ENCODE measurements at regions not wholly inside any gene's neighbourhood (a gene's known extent, or its start where the extent isn't known, plus 50 kb on each side); places are given as distances from the start of the nearest gene placed in this dataset.

- no peak for DNase-seq
Observed at GRCh38 chr2:239905884-239906654, 119.1 kb downstream of the NDUFA10 start.

DNA sequence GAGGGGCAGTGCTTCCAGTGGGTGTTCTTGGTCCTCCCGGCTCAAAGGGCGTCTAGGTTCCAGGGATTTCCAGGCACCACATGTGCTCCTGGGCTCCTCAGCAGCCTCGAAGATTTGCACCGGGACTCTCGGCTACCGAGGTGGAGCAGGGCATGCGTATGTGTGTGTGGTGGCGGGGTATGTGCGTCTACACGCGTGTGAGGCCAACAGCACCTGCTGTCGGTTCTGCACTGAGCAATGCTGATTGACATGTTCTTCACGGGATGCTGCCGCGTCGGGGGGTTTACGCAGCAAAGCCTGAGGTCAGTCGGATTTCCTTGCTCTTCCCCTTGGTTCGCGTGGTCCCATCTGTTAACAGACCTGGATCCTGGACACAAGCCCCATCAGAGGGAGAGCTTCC is 119.8 kb downstream of the NDUFA10 start:
- no peak for DNase-seq

GRCh38 chr2:239904496-239904895 is 120.6 kb downstream of the NDUFA10 start:
- no peak for DNase-seq

DNA sequence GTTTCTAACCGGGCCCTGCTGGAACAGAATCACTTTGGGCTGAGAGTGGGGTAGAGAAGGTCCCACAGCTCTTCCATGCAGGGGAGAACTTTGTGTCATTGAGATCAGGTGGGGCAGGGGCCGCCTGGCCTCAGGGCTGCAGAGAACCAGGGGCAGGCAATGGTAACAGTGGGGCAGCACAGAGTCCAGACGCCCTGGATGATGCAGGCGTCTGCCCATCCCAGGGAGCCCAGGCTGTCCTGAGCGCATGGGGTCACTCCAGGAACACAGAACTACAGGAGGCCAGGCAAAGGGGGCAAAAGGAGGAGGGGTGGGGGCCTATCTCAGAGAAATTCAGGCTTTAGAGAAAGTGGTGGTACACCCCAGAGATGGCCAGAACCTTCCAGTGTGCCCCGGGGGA is 121.3 kb downstream of the NDUFA10 start:
- no peak for DNase-seq

GRCh38 chr2:239903210-239903609 is 121.9 kb downstream of the NDUFA10 start:
- no peak for DNase-seq

DNA sequence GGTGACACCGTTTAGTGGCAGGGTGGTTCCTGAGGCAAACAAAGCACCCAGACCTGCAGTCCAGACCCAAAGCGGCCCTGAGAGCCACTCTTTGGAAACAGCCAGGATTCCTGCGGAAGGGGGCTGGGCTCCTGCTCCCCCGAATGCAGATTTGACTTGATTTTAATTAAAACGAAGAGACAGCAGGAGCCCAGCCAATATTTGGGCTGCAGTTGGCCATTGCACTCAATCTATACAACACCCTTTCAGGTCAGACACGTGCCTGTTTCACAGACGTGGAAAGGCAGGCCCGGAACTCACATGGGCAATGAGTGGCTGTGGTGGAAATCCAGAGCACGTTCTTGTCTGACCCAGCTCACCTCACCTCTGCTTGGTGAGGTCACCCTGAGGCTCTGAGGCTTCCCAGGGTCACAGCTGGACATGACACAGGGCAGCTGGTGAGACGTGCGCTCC is 122.4 kb downstream of the NDUFA10 start:
- no peak for DNase-seq

GRCh38 chr2:239898292-239898925 is 126.7 kb downstream of the NDUFA10 start:
- DNase-seq = no peak

GRCh38 chr2:239897596-239898235 is 127.4 kb downstream of the NDUFA10 start:
- no peak for DNase-seq

DNA sequence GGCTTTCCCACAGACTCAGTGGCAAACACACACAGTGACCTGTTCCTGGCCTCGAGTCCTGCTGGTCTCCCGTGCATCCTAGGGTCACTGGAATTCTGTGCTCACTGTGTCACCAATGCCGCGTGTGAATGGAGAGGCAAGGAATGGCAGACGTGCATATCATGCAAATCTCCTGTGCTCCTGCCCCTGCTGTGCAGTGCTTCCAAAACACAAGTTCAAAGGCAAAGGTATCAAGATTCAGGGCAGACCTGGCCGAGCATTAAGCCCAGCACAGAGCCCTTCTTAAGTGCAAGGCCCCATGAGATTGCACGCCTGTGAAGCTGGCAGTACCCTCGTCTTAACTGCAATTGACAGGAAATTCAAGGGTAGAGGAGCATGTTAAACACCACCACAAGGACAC is 129.1 kb downstream of the NDUFA10 start:
- DNase-seq = no peak

- no peak for DNase-seq
Observed at GRCh38 chr2:239895669-239896068, 129.5 kb downstream of the NDUFA10 start.

GRCh38 chr2:239895116-239895515 is 130.0 kb downstream of the NDUFA10 start:
- DNase-seq = no peak

DNA sequence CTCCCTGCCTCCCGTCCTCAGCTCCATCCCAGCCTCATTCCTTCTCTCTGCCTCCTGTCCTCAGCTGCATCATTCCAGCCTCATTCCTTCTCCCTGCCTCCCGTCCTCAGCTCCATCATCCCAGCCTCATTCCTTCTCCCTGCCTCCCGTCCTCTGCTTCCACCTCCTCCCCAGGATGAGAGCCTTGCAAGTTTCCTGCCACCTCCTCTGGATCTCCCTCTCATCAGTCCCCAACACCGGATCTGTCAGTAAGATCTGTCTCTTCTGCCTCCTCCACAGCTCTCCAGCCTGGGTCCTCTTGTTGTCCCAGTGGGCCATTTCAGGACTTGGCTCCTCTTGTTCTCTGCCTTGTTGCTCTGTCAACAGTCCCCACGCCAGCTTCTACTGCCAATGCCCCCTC is 130.9 kb downstream of the NDUFA10 start:
- DNase-seq = no peak

DNA sequence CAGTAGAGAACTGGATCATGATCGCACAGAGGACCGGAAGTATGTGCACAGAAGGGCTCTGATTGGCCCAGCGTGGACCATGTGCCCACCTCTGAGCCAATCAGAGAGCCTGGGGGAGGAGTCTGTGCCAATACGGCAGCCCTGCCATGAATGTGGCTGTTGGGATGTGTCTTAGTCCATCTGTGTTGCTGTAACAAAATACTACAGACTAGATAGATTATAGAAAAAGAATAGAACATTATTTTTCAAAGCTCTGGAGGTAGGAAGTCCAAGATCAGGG is 132.0 kb downstream of the NDUFA10 start:
- no peak for DNase-seq

- no peak for DNase-seq
Observed at GRCh38 chr2:239892441-239893235, 132.5 kb downstream of the NDUFA10 start.

GRCh38 chr2:239891698-239892097 is 133.4 kb downstream of the NDUFA10 start:
- DNase-seq = no peak

GRCh38 chr2:239890206-239890746 is 134.9 kb downstream of the NDUFA10 start:
- no peak for DNase-seq

DNA sequence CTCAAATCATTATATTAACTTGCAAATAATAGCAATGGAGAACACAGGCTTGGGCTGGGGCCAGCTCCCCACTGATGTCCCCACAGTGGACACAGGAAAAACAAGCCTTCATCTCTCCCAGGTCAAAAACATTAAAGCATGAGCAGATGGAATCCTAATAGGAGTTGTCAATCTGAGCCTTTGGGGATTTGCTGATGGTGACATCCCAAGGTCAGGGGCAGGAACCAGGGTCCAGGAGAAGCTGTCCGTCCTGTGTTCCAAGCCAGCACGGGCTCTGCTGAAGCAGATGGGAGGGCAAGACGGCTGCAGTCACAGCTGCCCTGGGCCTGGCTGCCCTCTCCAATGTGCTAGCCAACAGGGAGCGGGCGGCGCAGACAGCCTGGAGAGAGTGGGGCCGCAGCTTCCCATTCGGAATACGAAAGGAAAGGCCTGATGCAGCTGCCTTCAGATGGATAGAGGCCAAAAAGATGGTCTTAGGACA is 135.5 kb downstream of the NDUFA10 start:
- DNase-seq = no peak

- DNase-seq = no peak
Observed at GRCh38 chr2:239887604-239888003, 137.5 kb downstream of the NDUFA10 start.

- DNase-seq = no peak
Observed at GRCh38 chr2:239886781-239887180, 138.4 kb downstream of the NDUFA10 start.

GRCh38 chr2:239884875-239885274 is 140.3 kb downstream of the NDUFA10 start:
- no peak for DNase-seq

- DNase-seq = no peak
Observed at GRCh38 chr2:239884051-239884405, 141.1 kb downstream of the NDUFA10 start.

- no peak for DNase-seq
Observed at GRCh38 chr2:239883326-239884050, 141.7 kb downstream of the NDUFA10 start.

All from hippocampal formation (tissue), 2 donors.